ENCODE measurements at regions not wholly inside any gene's neighbourhood (a gene's known extent, or its start where the extent isn't known, plus 50 kb on each side); places are given as distances from the start of the nearest gene placed in this dataset.

- Histone ChIP-seq H3K4me3 (ENCODE audit: low read length) (no peak overlapping the region), H3K36me3 (ENCODE audit: insufficient read depth, low read length) (no peaks in the 10 kb centered on the region), H3K9me3 (ENCODE audit: control insufficient read depth in 1 of 2, insufficient read depth in 1 of 2, low read length in 2 of 2) (no peaks in the 10 kb centered on the region), H3K27me3 (ENCODE audit: control insufficient read depth in 1 of 2, insufficient read depth in 2 of 2, low read length in 2 of 2) (no peaks in the 10 kb centered on the region), H3K27ac (ENCODE audit: low read depth in 1 of 2, low read length in 2 of 2) (no peak overlapping the region), H3K4me1 (ENCODE audit: insufficient read depth, low read length) (no peaks in the 10 kb centered on the region)
- no peaks in the 10 kb centered on the region for H3K9me3 Mint-ChIP-seq
- no peak for TF ChIP-seq CTCF (IDR thresholded peaks at IDR 0.05)
- ATAC-seq (ENCODE audit: poor library complexity) (no peak), DNase-seq (no peak)
- intact Hi-C loops (cut with DNase I, micrococcal nuclease) = no loop called here
- H3K36me3 Mint-ChIP-seq (ENCODE audit: low read depth) = no peaks in the 10 kb centered on the region
- CTCF ChIA-PET = interaction anchor here (1.2 kb wide), 1 partner anchor 29 kb away, joined by 3 read pairs; no protein-coding TSS in a partner anchor
- no peak overlapping the region for H3K27ac Mint-ChIP-seq
- H3K4me3 Mint-ChIP-seq = no peak overlapping the region
- POLR2A ChIA-PET = no interaction called here
- no peaks in the 10 kb centered on the region for H3K27me3 Mint-ChIP-seq
- H3K4me1 Mint-ChIP-seq (ENCODE audit: low read depth) = no peaks in the 10 kb centered on the region
These were observed 428.4 kb upstream of the DCC start for GRCh38 chr18:51911584-51911983.

- H3K27ac Mint-ChIP-seq = no peak overlapping the region
- Histone ChIP-seq H3K4me1 (ENCODE audit: insufficient read depth, low read length) (no peaks in the 10 kb centered on the region), H3K36me3 (ENCODE audit: insufficient read depth, low read length) (no peaks in the 10 kb centered on the region), H3K4me3 (ENCODE audit: low read length) (no peak overlapping the region), H3K27ac (ENCODE audit: low read depth in 1 of 2, low read length in 2 of 2) (no peak overlapping the region), H3K9me3 (ENCODE audit: control insufficient read depth in 1 of 2, insufficient read depth in 1 of 2, low read length in 2 of 2) (no peaks in the 10 kb centered on the region), H3K27me3 (ENCODE audit: control insufficient read depth in 1 of 2, insufficient read depth in 2 of 2, low read length in 2 of 2) (no peaks in the 10 kb centered on the region)
- ChIA-PET POLR2A (no interaction called here), CTCF (no interaction called here)
- H3K4me3 Mint-ChIP-seq = no peak overlapping the region
- H3K36me3 Mint-ChIP-seq (ENCODE audit: low read depth) = no peaks in the 10 kb centered on the region
- no peak for TF ChIP-seq CTCF (IDR thresholded peaks at IDR 0.05)
- no peak for DNase-seq
- no peaks in the 10 kb centered on the region for H3K9me3 Mint-ChIP-seq
- intact Hi-C loops (cut with DNase I, micrococcal nuclease) = no loop called here
- no peak for ATAC-seq (ENCODE audit: poor library complexity)
- no peaks in the 10 kb centered on the region for H3K27me3 Mint-ChIP-seq
- no peaks in the 10 kb centered on the region for H3K4me1 Mint-ChIP-seq (ENCODE audit: low read depth)
These were observed 427.6 kb upstream of the DCC start for GRCh38 chr18:51912381-51912780.

GRCh38 chr18:51915176-51915575, 424.8 kb upstream of the DCC start:
- H3K36me3 Mint-ChIP-seq (ENCODE audit: low read depth) = no peaks in the 10 kb centered on the region
- POLR2A ChIA-PET = no interaction called here
- no peaks in the 10 kb centered on the region for H3K4me1 ChIP-seq (ENCODE audit: insufficient read depth, low read length)
- TF ChIP-seq CTCF (IDR thresholded peaks at IDR 0.05) = no peak
- H3K9me3 ChIP-seq (ENCODE audit: control insufficient read depth in 1 of 2, insufficient read depth in 1 of 2, low read length in 2 of 2) = no peaks in the 10 kb centered on the region
- DNase-seq = no peak
- no peak overlapping the region for H3K4me3 Mint-ChIP-seq
- H3K4me3 ChIP-seq (ENCODE audit: low read length) = no peak overlapping the region
- H3K27me3 ChIP-seq (ENCODE audit: control insufficient read depth in 1 of 2, insufficient read depth in 2 of 2, low read length in 2 of 2) = no peaks in the 10 kb centered on the region
- CTCF ChIA-PET = no interaction called here
- no peaks in the 10 kb centered on the region for H3K4me1 Mint-ChIP-seq (ENCODE audit: low read depth)
- no peak overlapping the region for H3K27ac ChIP-seq (ENCODE audit: low read depth in 1 of 2, low read length in 2 of 2)
- peaks cover 4% of the 10 kb centered on the region for H3K9me3 Mint-ChIP-seq
- intact Hi-C loops (cut with DNase I, micrococcal nuclease) = no loop called here
- H3K27me3 Mint-ChIP-seq = no peaks in the 10 kb centered on the region
- no peak for ATAC-seq (ENCODE audit: poor library complexity)
- H3K36me3 ChIP-seq (ENCODE audit: insufficient read depth, low read length) = no peaks in the 10 kb centered on the region
- no peak overlapping the region for H3K27ac Mint-ChIP-seq

Data from CD4-positive, alpha-beta T cell (primary cell).